HFF-Myc (cell line): ENCODE measurements at regions not wholly inside any gene's neighbourhood (a gene's known extent, or its start where the extent isn't known, plus 50 kb on each side); places are given as distances from the start of the nearest gene placed in this dataset.

Experiments
- DNase-seq: peaks from one replicate; pipeline ENCODE4 v3.0.0-alpha.2; 2011; ENCODE audit warnings: low read depth; ENCODE audit errors: extremely low read depth
- H3K4me3 ChIP-seq: replicated peaks from 2 replicates; pipeline ENCODE4 v1.5.1; 2011; ENCODE audit warnings: low read depth, mild to moderate bottlenecking, control low read depth, low read length
- CTCF ChIP-seq: IDR thresholded peaks from 2 replicates; pipeline ENCODE4 v1.5.1; 2012; ENCODE audit warnings: mild to moderate bottlenecking, low read depth, low read length, control low read depth; ENCODE audit errors: missing control alignments

GRCh38 chr7:118052336-118052735 is 131.6 kb upstream of the LSM8 start:
- DNase-seq: no peak
- H3K4me3 ChIP-seq: no peak overlapping the region
- TF ChIP-seq CTCF: no peak

- TF ChIP-seq CTCF: no peak
- no peak overlapping the region for H3K4me3 ChIP-seq
- no peak for DNase-seq
These were observed 130.6 kb upstream of the LSM8 start for GRCh38 chr7:118053353-118053752.

GRCh38 chr7:118054529-118054928 is 129.4 kb upstream of the LSM8 start:
- H3K4me3 ChIP-seq: no peak overlapping the region
- no peak for TF ChIP-seq CTCF
- no peak for DNase-seq

- DNase-seq: no peak
- no peak for TF ChIP-seq CTCF
These were observed 128.3 kb upstream of the LSM8 start for GRCh38 chr7:118055647-118056046.

GRCh38 chr7:118057404-118057803 is 126.6 kb upstream of the LSM8 start:
- no peak for TF ChIP-seq CTCF
- no peak for DNase-seq

More at GRCh38 chr7:118055647-118056046, 128.3 kb upstream of the LSM8 start:
- no peak overlapping the region for H3K4me3 ChIP-seq

GRCh38 chr7:118059209-118059608 is 124.8 kb upstream of the LSM8 start:
- no peak overlapping the region for H3K4me3 ChIP-seq
- TF ChIP-seq CTCF: no peak
- no peak for DNase-seq

More at GRCh38 chr7:118057404-118057803, 126.6 kb upstream of the LSM8 start:
- H3K4me3 ChIP-seq: no peak overlapping the region

GRCh38 chr7:118060692-118061091 is 123.3 kb upstream of the LSM8 start:
- no peak for DNase-seq
- no peak for TF ChIP-seq CTCF
- no peak overlapping the region for H3K4me3 ChIP-seq
